Hepatocyte (in vitro differentiated cells): ENCODE measurements at regions not wholly inside any gene's neighbourhood (a gene's known extent, or its start where the extent isn't known, plus 50 kb on each side); places are given as distances from the start of the nearest gene placed in this dataset.

Experiments
- CTCF ChIP-seq: fragments of 200-600 bp; sonication (generic); IDR thresholded peaks from 2 replicates; pipeline ENCODE4 v1.5.1; 2016; ENCODE audit warnings: antibody characterized with exemption, mild to moderate bottlenecking; ENCODE audit not compliant: poor library complexity
- EZH2 ChIP-seq: fragments of 200-600 bp; sonication (generic); IDR thresholded peaks from 2 replicates; pipeline ENCODE4 v1.6.1; 2016; ENCODE audit warnings: antibody characterized with exemption, mild to moderate bottlenecking, borderline replicate concordance
- EZH2phosphoT487 ChIP-seq: fragments of 200-600 bp; sonication (generic); IDR thresholded peaks from one replicate; pipeline ENCODE4 v1.6.1; 2018; ENCODE audit warnings: antibody characterized with exemption, mild to moderate bottlenecking, low read depth, moderate library complexity; ENCODE audit not compliant: unreplicated experiment, severe bottlenecking

DNA sequence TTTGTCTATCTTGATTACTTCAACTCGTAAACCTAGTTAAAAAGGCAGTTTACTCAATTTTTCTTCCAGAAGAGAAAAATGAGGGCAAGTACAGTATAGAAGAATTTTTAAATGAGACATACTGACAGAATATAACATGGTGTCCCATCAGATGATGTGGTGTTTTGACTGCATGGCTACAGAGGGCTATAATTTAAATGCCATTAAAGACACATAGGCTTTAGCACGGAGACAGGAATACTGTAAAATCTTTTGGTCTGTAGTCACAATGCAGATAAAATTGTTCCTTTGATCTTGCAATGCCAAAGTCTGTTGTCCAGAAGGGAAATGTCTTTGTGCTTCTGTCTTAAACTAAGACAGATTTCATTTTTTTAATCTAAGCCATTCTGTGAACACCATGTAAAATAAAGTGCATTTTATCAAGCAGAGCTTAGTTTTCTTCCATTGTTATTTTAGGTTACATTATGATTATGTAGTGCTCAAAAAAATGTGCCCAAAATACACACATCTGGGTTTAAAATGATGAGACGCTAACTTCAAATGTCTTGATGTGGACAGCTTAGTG lies 249.6 kb downstream of the PTPRC start:
- TF ChIP-seq CTCF (no peak), EZH2 (no peak), EZH2phosphoT487 (no peak)
